Stimulated activated CD4-positive, alpha-beta T cell treated with anti-CD3 and anti-CD28 coated beads, Interleukin-12 subunit alpha, Interleukin-12 subunit beta, amount 100 ng/mL, for 4 hours (primary cell): ENCODE measurements at regions not wholly inside any gene's neighbourhood (a gene's known extent, or its start where the extent isn't known, plus 50 kb on each side); places are given as distances from the start of the nearest gene placed in this dataset.

Source experiments
- DNase-seq: peaks from one replicate; pipeline ENCODE4 v3.0.0-alpha.2; 2020

GRCh38 chr16:73172241-73172972 is 124.5 kb upstream of the ZFHX3 start:
- DNase-seq: no peak

DNA sequence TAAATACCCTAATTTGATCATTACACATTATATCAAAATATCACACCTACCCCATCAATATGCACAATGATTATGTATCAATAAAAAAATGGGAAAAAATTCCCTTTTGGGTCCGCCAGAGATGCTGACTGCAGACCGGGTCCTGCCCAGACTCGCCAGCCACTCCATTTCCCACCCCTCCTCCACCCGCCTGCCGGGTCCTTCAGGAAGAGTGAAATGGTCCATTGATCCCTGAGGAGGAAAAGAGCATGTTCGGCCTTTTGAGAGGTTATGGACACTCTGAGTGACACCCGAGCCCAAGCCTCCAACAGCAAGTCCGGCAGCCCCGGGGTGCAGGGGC is 123.9 kb upstream of the ZFHX3 start:
- no peak for DNase-seq

DNA sequence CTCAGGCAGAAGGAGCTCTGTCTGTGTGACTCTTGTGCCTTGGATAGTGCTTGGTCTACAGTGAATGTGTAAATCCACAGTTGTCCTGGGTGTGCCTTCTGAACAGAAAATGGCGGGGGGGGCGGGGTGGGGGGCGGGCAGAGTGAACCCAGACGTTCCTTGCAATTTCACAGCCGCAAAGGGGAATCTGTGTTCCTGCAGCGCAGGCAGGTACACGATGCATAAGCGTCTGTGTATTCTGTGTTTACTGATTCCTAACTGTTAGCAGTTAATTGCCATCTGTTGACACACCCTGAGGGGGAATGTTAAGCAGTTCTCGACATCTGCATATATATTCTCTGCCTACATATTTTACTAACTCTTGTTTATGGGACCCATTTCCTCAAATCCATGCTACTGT is 123.5 kb upstream of the ZFHX3 start:
- no peak for DNase-seq

DNA sequence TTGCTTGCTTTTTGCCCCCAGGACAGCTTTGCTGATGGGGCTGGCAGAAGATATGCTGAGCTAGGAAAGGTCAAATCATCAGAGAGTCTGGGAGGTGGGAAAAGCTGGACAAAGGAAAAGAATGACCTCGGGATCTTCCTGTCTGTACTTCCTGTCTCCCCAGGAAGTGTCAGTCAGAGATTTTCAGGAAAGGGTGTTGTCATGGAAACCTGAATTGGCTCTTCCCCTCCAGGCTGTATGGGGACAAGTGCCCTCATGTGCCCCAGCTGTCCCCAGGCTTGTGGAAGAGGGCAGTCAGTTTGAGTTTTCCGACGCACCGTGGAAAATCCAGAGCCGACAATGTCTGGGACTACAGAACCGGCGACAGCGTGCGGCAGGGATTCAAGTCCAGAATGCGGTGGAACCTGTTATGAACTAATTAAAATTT is 122.7 kb upstream of the ZFHX3 start:
- no peak for DNase-seq

DNA sequence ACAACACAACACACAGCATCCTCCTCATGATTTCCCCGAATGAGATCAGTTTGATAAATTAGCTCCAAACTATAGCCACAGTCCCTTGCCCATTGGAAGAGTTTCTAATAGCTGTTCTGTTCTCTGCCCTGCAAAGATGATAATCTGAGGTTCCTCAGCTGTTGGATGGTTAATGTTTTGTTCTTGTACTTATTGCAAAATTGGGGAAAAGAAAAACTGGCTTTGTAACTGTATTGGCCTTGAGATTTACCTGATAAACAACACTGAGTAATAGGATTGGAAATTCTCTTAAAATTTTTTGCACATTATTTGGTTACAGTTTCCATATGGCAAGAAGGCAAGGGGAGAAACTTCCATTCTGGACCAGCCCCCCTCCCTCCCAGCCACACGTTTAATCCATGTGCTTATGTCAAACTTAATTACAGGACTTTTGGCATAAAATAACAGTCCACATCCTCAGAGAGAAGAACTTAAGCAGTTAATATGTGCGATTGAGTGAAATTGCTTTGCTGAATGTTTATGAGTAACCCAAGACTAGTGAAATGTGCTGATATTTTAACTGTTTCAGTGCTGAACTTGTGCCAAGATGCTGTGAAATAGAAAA is 119.1 kb upstream of the ZFHX3 start:
- no peak for DNase-seq

DNA sequence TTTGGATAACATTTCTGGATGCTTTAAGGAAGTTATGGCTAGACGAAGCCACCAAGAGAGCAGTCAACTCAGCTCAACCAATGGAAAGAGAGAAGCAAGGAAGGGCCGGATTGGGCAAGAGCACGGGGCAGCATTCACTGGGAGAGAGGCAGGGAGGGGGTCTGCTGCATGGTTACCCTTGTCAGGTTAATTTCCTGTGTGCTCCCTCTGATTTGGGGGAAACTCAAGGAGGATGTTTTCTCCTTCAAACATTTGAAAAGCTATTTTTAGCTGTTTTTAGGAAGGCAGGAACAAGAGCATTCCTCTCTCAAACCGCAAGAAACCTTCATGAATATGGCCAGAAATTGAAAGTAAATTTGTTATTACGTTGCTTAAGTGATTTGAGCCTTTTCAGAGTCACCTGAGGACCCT is 118.5 kb upstream of the ZFHX3 start:
- DNase-seq: no peak

GRCh38 chr16:73163238-73163815 is 115.4 kb upstream of the ZFHX3 start:
- DNase-seq: no peak

- DNase-seq: no peak
These were observed 114.0 kb upstream of the ZFHX3 start for GRCh38 chr16:73161977-73162376.

DNA sequence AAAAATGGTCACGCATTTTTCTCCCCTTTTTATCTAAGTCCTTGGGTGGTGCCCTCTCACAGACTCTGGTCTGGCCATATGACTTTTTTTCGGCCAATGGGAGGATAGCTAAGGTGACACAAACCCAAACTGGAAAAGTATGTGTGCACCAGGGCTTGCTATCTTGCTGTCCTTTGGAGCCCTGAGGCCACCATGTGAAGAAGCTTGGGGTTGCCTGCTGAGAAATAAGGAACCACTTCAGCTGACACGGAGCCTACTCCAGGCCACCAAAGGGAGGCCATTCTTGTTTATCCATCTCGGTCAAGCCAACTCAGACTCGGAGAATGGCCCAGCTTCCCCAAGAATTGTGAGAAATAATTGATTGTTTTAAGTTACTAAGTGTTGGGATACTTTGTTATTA is 111.4 kb upstream of the ZFHX3 start:
- DNase-seq: no peak

- DNase-seq: no peak
These were observed 109.9 kb upstream of the ZFHX3 start for GRCh38 chr16:73157861-73158260.

- DNase-seq: no peak
These were observed 106.3 kb upstream of the ZFHX3 start for GRCh38 chr16:73154063-73154870.

DNA sequence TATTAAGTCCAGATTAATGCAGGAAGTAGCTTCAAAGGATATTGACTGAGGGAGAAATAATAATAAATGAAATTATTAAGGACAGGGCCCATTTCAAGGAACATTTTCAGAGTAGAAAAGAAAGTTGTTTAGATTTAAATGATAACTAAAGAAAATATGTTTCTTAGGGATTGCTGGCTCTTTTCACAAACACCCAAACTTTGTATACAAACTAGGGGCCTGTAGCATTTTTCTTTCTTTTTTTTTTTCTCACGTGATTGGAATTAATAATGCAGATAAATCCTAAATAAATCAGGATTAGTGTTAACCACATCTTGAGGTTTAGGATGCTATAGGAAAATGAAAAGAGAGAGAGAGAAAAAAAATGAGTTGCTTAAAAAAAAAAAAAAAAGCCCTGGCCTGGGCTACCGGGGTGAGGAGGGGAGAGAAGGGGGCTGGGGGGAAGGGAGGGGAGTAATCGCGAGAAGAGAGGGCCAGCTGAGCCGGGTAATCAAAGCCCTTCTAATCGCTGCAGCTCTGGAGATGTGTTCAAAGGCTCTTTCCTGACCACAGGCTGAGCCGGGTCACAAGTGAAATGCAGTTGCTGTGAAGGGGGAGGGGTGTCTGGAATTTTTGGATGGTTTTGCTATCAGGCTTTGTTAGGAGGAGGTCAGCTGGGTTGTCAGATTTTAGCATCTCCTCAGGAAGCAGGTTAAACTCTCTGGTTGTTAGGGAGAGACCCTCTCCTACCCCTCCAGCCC is 104.6 kb upstream of the ZFHX3 start:
- no peak for DNase-seq

DNA sequence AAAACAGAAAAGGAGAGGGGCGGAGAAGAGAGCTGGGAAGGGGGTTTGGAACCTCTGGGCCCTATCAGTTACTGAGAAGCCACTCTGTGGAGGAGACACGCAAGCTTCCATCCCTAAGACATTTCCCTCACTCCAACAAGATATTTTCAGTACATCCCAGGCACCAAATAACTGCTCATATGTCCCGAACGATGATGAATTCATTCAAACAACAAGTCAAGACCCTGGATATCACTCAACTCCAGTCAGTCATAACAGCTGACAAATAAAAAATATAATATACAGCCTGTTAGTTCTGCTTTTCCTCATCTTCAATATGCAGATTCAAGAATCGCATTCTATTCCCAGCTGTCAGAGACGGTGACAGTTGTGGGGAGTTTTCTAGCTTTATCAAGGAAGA is 104.0 kb upstream of the ZFHX3 start:
- DNase-seq: no peak

DNA sequence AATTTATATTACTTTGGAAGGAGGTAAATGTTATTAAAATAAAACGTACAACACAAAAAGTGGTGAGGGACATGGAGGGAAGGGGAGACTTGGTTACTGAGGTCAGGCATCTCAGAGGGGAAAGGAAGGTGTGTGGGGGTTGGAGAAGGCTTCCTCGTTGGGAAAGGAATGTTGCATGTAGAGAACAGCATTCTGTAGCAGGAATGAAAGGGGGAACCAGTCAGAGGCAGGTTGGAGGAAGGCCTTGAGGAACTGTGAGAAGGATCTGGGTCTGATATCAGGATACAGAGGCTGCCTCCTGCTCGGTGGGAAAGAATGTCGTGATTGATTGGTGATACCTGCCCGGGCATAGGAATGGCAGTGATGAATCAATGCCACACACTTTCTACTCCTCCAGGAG is 103.3 kb upstream of the ZFHX3 start:
- DNase-seq: no peak

DNA sequence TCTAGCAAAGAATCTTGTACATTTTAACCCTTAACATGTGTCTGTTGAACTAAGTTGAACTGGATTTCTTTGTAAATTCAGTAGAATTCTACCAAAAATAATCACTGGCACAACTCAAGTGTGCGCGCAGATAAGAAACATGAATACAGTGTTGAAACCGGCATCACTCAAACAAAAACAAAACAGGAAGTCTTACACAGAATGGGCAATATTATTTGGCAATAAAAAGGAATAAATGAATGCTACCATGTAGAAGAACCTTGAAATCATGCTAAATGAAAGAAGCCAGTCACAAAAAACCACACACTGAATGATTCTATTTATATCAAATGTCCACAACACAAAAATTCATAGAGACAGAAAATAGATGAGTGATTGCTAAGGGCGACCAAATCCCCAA is 102.9 kb upstream of the ZFHX3 start:
- DNase-seq: no peak

DNA sequence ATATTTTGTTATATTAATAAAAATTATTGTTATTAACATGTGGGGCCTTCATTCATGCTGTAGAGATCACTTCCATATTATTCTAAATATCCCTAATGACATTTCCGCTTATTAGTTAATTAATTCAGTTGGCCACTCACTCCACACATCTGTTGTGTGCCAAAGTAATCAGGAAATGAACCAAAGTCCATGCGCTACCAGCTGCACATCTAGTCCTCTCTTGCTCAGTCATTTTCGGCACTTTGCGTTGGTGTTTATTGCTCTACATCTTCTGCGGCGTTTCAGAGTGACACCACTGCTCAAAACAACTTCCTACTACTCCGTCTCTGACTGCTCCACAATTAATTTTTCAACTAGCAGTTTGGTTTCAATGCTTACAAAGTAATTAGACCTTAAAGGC is 101.4 kb upstream of the ZFHX3 start:
- DNase-seq: no peak

DNA sequence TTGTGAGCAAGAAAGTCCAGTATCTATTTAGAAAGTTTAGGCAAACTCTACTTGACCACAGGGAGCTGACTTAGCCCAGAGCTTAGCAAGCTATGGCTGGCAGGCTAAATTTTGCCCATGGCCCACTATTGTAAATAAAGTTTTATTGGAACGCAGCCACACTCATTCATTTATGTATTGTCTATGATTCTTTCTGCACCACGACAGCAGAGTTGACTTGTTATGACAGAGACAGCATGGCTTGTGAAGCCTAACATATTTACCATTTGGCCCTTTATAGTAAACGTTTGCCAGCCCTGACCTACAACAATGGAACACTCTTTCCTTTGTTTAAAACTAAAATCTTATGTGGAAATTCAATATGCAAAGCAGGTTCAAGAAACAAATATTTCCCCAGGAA is 100.0 kb upstream of the ZFHX3 start:
- DNase-seq: no peak

DNA sequence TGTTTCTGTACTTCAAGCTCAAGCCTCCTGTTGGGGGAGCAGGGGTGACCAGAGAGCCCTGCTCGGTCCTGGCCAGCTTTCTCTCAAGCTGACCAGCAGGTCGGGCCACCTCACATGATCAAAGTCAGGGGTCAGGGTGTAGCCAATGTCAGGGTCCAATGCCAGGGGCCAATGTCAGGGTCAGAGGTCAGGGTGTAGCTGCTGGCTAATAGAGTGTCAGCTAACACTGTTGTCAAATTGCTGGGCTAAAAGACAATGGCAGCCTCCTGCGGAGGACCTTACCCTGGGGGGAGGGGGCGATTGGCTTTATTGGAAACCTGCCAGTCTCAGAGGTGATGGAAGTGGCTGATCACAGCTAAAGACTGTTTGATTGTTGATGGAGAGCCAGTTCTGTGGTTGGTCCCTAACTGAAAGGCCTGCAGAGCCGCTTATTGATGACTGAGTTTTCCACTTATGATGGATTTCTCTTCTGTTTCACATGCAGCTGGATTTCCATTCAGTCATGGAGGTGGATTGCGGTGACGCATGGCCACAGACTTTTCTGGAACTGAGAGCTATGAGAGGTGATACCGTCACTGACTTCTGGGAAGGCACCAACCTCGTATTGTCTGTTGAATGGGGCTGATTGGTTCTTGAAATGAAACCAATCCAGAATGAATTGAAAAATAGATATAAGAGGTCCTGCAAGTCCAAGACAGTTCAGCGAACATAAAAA is 97.4 kb upstream of the ZFHX3 start:
- DNase-seq: no peak

- no peak for DNase-seq
These were observed 95.9 kb upstream of the ZFHX3 start for GRCh38 chr16:73143576-73144422.

DNA sequence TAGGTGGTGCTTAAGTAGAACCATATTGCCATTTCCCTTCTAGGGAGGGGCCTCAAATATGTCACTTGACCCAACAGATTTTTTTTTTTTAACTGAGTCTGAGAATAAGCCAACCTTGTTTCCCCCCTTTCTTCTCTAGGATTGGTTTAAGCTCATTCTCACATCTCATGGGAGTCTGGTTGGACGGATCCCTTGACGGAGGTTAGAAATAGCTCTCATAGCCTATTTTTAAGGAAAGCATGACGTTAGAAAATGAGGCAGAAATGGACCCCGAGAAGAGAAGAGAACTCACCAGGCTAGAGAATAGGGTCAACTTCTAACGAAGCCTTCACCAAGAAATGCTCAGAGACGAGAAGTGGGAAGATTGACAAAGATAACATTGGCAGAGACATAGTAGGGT is 95.1 kb upstream of the ZFHX3 start:
- DNase-seq: no peak

GRCh38 chr16:73142053-73142854 is 94.3 kb upstream of the ZFHX3 start:
- DNase-seq: no peak
